Hematopoietic multipotent progenitor cell treated with erythropoietin and hydrocortisone succinate and interleukin-3 and kit ligand, for 8 days (in vitro differentiated cells): ENCODE measurements at regions not wholly inside any gene's neighbourhood (a gene's known extent, or its start where the extent isn't known, plus 50 kb on each side); places are given as distances from the start of the nearest gene placed in this dataset.
A peak's percentile ranks its signal among the peaks of the same experiment; 100 is the strongest.
"Not testable (repeated sequence)": the region's sequence is repeated elsewhere in the genome, so short reads cannot be mapped to it uniquely, and the experiment has no call there.

Experiments used
- DNase-seq: peaks from one replicate; pipeline ENCODE4 v3.0.0-alpha.2; 2015

DNA sequence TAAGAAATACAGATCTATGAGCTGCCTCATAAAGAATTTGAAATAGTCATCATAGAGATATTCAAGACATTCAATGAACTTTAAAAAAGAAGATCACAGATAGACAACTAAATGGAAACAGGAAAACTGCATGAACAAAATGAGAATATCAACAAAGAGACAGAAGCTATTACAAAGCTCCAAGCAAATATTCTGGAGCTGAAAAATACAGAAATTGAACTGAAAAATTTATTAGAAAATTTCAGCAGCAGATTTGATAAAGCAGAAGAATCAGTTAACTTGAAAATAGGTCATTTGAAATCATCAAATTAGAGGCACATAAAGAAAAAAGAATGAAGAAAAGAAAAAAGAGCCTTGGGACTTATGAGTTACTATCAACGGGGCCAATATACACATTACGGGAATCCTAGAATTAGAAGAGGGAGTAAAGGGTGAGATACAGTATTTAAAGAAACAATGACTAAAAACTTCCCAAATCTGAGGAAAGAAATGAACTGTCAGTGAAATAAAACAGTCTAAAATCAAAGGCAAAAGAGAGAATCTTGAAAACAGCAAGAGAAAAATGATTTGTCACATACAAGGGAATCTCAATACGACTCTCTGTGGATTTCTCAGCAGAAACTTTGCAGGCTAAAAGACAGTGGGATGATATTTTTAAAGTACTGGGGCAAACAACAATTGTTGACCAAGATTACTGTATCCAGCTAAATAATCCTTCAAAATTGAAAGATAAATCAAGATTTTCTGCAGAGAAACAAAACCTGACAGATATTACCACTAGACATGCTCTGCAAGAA is 641.6 kb downstream of the ANKRD50 start:
- DNase-seq: no peak

DNA sequence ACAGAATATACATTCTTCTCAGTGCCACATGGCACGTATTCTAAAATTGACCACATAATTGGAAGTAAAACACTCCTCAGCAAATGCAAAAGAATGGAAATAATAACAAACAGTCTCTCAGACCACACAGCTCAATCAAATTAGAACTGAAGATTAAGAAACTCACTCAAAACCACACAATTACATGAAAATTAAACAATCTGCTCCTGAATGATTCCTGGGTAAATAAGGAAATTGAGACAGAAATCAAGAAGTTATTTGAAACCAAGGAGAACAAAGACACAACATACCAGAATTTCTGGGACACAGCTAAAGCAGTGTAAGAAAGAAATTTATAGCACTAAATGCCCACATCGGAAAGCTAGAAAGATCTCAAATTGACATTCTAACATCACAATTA is 637.3 kb downstream of the ANKRD50 start:
- not testable (repeated sequence) for DNase-seq

GRCh38 chr4:124079174-124079780 is 633.3 kb downstream of the ANKRD50 start:
- no peak for DNase-seq

DNA sequence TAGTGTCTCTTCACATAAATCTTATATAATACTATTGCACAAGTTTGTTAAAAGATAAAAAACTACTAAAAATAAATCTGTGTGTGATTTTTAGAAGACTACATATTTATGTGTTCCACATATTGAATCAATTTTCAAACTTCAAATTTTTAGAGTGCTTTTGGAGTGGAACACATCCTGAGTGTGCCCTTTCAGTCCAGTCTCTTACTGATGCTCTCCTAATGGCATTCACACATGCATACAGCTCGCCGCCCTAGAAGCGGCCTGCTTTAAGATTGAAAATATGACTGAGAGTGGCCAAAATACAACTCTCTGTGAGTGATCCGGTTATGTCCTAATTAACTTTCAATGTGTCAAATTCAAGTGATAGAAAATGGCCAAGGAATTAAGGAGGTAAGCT is 628.8 kb downstream of the ANKRD50 start:
- DNase-seq: no peak

DNA sequence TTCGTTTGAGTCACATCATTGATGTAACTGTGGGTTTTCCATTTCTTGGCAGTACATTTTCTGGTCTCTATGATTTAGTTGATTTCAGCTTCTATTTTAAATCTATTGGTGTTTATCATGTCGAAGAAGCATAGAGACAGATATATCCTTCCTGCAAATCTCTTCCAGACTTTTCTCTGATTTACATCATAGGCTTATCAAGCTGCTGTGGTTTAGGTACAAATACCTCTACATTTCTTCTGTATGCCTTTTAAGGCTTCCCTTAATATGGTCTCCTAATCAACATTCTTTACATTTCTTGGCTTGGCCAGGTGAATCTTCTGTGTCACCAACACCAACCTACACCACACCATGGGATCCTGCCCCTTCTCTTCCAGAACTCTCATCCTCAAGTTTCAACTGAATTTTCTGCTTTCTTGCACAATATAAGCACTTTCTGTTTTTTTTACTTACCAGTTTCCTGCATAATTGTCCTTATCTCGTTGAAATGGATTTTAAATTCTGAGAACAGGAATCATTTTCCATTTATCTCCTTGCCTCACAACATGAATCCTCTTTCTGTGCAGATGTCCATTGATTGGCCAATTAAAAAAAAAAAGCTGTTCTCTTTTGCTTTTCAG is 626.9 kb downstream of the ANKRD50 start:
- DNase-seq: no peak

DNA sequence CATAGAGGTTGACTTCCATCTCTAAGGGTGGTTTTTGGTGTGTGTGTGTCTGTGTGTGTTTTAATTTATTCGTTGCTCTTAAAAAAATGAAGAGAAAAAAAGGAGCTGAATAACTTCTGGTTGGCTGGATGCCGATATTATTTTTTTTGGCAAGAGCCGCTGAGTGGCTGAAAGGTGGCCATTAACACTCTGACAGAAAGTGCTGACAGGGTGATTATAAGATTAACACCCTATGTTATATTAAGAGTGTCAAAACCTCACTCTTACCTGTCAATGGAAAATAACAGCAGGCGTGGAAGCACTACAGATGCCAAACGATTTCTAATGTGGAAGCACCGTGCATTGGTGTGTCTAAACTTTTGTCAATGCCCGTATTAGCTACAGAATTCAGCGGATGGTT is 622.5 kb downstream of the ANKRD50 start:
- no peak for DNase-seq

DNA sequence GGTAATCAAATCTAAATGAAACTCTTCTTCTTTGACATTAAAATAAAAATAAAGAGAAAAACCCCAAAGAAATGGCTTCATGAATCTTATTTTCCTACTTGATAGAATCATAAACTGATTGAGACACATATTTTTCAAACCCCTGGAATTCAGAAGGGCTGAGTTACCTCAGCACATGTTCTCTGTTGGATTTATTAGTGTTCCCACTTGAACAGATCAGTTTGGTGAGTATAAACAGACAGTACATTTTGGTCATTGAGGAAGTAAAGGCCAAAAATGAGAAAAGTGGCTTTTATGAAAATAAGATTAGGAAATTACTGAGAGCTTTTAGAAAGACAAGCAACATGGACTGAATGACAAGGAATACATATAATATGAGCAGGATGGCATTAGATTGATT is 620.4 kb downstream of the ANKRD50 start:
- no peak for DNase-seq

DNA sequence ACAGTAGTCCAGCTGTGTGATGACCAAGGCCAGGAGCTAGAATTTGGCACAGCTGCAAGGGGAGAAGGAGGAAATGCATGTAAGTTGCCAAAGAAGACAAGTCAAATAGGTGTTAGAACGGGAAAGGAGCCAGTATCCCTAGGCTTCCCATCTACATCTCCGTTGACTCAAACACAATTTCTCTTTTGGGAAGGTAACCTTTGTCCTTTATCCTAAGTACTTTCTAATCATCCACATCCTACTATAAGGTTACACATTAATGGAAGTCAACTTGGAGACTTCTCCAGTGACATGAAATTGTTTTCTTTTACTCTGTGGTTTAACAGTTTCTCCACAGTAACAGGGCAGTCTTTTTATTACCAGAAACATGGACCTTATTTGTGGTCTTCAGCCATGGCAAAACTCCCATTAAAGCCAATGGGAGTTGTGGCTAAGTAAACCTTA is 620.0 kb downstream of the ANKRD50 start:
- DNase-seq: no peak

DNA sequence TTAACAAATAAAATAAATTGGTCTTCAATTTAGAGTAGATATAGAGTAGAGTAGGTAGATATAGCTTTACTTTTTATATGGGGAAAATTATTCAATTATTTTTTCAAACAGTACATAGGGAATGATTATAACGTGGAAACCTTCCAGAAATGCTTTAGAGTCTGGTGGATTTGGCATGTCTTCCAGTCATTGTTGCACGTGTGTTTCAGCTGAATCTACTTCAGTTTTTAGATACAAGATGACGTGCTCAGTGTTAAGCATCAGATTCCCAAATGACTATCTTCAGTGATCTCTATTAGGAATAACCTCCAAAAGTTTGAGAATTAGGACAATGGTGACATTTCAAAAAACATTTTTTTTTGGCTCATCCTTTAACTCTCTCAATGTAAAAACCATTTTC is 616.9 kb downstream of the ANKRD50 start:
- no peak for DNase-seq

DNA sequence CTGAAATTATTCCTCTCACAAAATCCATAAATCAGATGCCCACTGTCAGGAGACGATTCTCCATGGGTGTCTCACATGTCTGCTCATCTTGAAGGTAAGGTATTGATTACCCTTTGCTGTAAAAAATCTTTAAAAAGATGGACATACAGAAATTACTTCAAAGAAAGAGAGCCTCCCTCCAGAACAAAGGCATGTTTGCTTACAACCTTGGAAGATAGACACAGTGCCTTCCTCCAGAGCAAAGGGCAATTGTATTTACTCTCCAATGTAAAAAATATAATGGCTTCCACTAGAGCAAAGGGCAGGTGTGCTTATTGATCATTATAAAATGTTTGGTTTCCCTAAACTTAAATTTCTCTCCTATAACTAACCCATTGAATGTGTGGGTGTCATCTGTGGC is 616.2 kb downstream of the ANKRD50 start:
- DNase-seq: no peak

DNA sequence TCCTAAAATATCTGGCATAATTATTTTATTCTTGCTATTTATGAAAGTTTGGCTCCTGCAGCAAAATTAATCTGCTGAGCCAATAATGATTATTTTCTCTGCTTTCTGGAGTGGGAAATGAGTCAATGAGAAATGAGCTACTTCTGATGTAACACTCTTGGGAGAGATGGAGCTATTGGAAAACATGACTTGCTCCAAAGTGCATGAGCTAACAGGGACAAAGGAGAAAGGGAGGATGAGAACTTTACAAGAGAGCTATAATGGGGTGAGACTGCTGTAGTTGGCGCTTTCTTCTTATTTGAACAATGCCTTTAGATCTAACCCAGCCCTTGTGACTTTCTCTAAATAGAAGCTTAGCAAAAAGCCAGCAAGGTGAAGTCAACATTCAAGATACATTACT is 615.1 kb downstream of the ANKRD50 start:
- no peak for DNase-seq

- no peak for DNase-seq
Measured at GRCh38 chr4:124104101-124104500, 608.4 kb downstream of the ANKRD50 start.

- DNase-seq: no peak
Measured at GRCh38 chr4:124104628-124105027, 607.9 kb downstream of the ANKRD50 start.

- DNase-seq: no peak
Measured at GRCh38 chr4:124105212-124105611, 607.3 kb downstream of the ANKRD50 start.

GRCh38 chr4:124111411-124111810 is 601.1 kb downstream of the ANKRD50 start:
- DNase-seq: no peak

- peak; percentile 59 for DNase-seq
Measured at GRCh38 chr4:124111922-124112321, 600.6 kb downstream of the ANKRD50 start.

DNA sequence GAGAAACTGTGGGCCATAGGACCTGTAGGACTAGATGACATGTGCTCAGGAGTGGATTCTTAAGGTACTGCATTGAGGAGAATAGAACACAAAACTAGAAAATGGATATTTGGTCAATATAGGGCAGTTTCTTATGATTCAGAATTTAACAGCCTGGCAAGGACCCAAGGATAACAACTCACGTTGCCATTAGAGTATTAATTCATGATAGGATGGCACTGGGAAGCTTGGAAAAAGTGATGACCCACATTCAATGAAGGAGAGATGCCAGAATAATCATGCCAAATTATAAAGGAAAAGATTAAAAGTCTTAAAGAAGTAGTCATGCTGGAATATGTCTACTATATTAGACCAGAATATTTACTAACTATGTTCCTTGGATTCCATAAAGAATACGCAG is 594.5 kb downstream of the ANKRD50 start:
- DNase-seq: no peak

GRCh38 chr4:124121461-124121971 is 591.0 kb downstream of the ANKRD50 start:
- DNase-seq: no peak

DNA sequence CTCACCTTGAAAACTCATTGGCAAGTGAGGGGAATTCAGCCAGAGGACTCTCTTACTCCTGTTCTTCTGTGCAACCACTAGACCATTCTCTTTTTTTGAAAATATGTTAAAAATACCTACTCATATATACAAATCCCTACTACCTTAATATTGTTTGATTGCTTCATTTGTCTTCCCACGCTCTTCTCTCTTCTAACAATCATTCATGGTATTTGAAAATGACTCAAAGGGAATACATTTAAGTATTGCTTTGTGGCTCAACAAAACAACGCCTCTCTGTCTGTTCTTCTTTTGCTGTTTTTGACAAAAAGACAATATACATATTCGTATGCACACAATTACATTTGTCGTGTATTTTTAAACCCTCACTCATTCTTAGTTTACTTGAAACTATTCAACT is 589.4 kb downstream of the ANKRD50 start:
- DNase-seq: no peak

DNA sequence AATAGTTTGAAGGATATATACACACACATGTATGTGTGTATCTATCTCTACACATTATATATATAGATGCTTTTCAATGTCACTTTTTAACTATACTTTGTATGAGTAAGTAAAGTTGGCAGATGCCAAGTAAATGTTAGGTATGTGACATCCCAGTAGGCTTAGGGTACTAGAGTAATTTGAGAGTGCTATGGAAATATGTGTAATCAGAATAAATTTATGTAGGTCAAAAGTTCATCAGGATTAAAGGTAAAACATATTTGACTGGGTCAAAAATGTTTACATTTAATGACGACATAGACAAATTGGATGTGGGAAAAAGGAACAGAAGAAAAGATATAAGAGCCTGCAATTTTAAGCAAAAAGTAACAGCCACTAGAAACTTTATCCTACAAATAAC is 588.8 kb downstream of the ANKRD50 start:
- DNase-seq: no peak

GRCh38 chr4:124131324-124131723 is 581.2 kb downstream of the ANKRD50 start:
- not testable (repeated sequence) for DNase-seq

- DNase-seq: no peak
Measured at GRCh38 chr4:124132161-124132560, 580.4 kb downstream of the ANKRD50 start.

GRCh38 chr4:124133753-124134152 is 578.8 kb downstream of the ANKRD50 start:
- DNase-seq: no peak

DNA sequence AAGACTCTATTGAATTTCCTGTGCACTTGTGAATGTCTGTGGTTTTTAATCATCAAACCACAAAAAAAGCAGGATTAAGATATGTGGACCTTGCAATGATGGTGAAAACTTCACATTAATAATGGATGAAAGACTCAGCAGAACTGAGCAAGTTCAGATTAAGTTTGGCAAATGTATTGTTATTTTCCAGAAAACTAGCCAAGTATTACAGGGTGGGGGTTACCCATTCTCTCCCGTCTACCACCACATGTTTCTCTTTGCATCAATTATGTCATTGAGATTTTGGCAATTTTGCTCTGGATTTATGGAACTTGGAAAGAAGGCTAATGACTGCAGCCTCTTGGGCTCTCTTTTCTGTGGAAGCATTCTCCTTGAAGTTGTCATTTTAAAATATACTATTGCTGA is 577.1 kb downstream of the ANKRD50 start:
- DNase-seq: no peak
